GM12878 (cell line): ENCODE measurements at regions not wholly inside any gene's neighbourhood (a gene's known extent, or its start where the extent isn't known, plus 50 kb on each side); places are given as distances from the start of the nearest gene placed in this dataset.

Experiments used
- BMI1 ChIP-seq: fragments of 450-650 bp; IDR thresholded peaks from 2 replicates; pipeline ENCODE4 v1.6.1; 2016; ENCODE audit warnings: mild to moderate bottlenecking, moderate library complexity, borderline replicate concordance
- CHD2 ChIP-seq: IDR thresholded peaks from 2 replicates; pipeline ENCODE4 v1.6.1; 2011; ENCODE audit warnings: low read depth, low read length, improper control_type of control experiment, borderline replicate concordance
- CTCF ChIP-seq, 3 experiments: IDR thresholded peaks in 2 of 3; conservative IDR thresholded peaks in 1 of 3; 2 replicates each; pipeline ENCODE4 v1.5.1; 2011; ENCODE audit warnings: low read depth in 3 of 3, low read length in 3 of 3, mild to moderate bottlenecking in 3 of 3, control low read depth in 2 of 3, moderate library complexity in 2 of 3, inconsistent platforms in 1 of 3, mixed read lengths in 1 of 3; ENCODE audit not compliant: control insufficient read depth in 2 of 3, insufficient read depth in 1 of 3; ENCODE audit errors: extremely low read depth in 1 of 3
- EZH2 ChIP-seq: IDR thresholded peaks from 2 replicates; pipeline ENCODE4 v1.6.1; 2012; ENCODE audit warnings: low read depth, mild to moderate bottlenecking, control low read depth, inconsistent platforms, low read length, borderline replicate concordance; ENCODE audit not compliant: control insufficient read depth
- LARP7 ChIP-seq: fragments of 450-650 bp; IDR thresholded peaks from 2 replicates; pipeline ENCODE4 v1.6.1; 2017; ENCODE audit warnings: mild to moderate bottlenecking
- NFIC ChIP-seq: IDR thresholded peaks from 2 replicates; pipeline ENCODE4 v1.6.1; 2012; ENCODE audit warnings: low read depth, mild to moderate bottlenecking, inconsistent platforms, low read length, moderate library complexity
- POLR2AphosphoS2 ChIP-seq: IDR thresholded peaks from 2 replicates; pipeline ENCODE4 v1.6.1; 2011; ENCODE audit warnings: low read depth, mild to moderate bottlenecking, low read length, improper control_type of control experiment, moderate library complexity
- PRDM15 ChIP-seq: fragments of 450-650 bp; formaldehyde crosslinking; IDR thresholded peaks from 2 replicates; pipeline ENCODE4 v1.4.0; 2020; ENCODE audit warnings: mild to moderate bottlenecking, moderate library complexity
- SMC3 ChIP-seq: IDR thresholded peaks from 2 replicates; pipeline ENCODE4 v1.6.1; 2011; ENCODE audit warnings: low read length, improper control_type of control experiment, borderline replicate concordance
- USF1 ChIP-seq: IDR thresholded peaks from 2 replicates; pipeline ENCODE4 v1.6.1; 2011; ENCODE audit warnings: borderline replicate concordance, low read depth, mild to moderate bottlenecking, moderate library complexity, mixed read lengths, low read length; ENCODE audit not compliant: insufficient read depth; ENCODE audit errors: extremely low read length

GRCh38 chr15:98294126-98294525 is 333.6 kb downstream of the ARRDC4 start:
- no peak for TF ChIP-seq USF1
- no peak for TF ChIP-seq CTCF (IDR thresholded peaks at IDR 0.05 in 2 of 3, conservative IDR thresholded peaks at IDR 0.05 in 1 of 3; ENCODE audit: control insufficient read depth in 2 of 3, extremely low read depth in 1 of 3, insufficient read depth in 1 of 3, low read depth in 3 of 3, low read length in 3 of 3)
- no peak for TF ChIP-seq LARP7
- no peak for TF ChIP-seq CHD2
- no peak for TF ChIP-seq BMI1
- TF ChIP-seq NFIC: no peak
- TF ChIP-seq PRDM15 (CRISPR knock-in tag): no peak
- TF ChIP-seq EZH2: no peak
- TF ChIP-seq SMC3: no peak
- no peak for TF ChIP-seq POLR2AphosphoS2
